ENCODE measurements at regions not wholly inside any gene's neighbourhood (a gene's known extent, or its start where the extent isn't known, plus 50 kb on each side); places are given as distances from the start of the nearest gene placed in this dataset.

- FAIRE-seq, result no peak
- DNase-seq (ENCODE audit: insufficient read length, low spot score), result no peak
- TF ChIP-seq POU2F2 (IDR thresholded peaks at IDR 0.05; ENCODE audit: low read depth, low read length), result no peak
- TF ChIP-seq PAX5 (IDR thresholded peaks at IDR 0.05; ENCODE audit: insufficient read depth, low read length, severe bottlenecking), result no peak
- no peak for TF ChIP-seq POLR2AphosphoS5 (IDR thresholded peaks at IDR 0.05; ENCODE audit: low read depth, low read length)
- no peak for TF ChIP-seq TAF1 (IDR thresholded peaks at IDR 0.05; ENCODE audit: low read depth, low read length)
- no peak for TF ChIP-seq SPI1 (IDR thresholded peaks at IDR 0.05; ENCODE audit: low read depth, low read length)
- TF ChIP-seq POLR2A (IDR thresholded peaks at IDR 0.05; ENCODE audit: low read depth, low read length), result no peak
Measured at GRCh38 chr18:71994273-71994672, 549.9 kb downstream of the CBLN2 start.

- no peak for FAIRE-seq
- TF ChIP-seq POLR2A (IDR thresholded peaks at IDR 0.05; ENCODE audit: low read depth, low read length) (no peak), POLR2AphosphoS5 (IDR thresholded peaks at IDR 0.05; ENCODE audit: low read depth, low read length) (no peak), POU2F2 (IDR thresholded peaks at IDR 0.05; ENCODE audit: low read depth, low read length) (no peak), TAF1 (IDR thresholded peaks at IDR 0.05; ENCODE audit: low read depth, low read length) (no peak), PAX5 (IDR thresholded peaks at IDR 0.05; ENCODE audit: insufficient read depth, low read length, severe bottlenecking) (no peak), SPI1 (IDR thresholded peaks at IDR 0.05; ENCODE audit: low read depth, low read length) (no peak)
- no peak for DNase-seq (ENCODE audit: insufficient read length, low spot score)
Measured at GRCh38 chr18:71989616-71990015, 554.5 kb downstream of the CBLN2 start.

- TF ChIP-seq POLR2AphosphoS5 (IDR thresholded peaks at IDR 0.05; ENCODE audit: low read depth, low read length) (no peak), TAF1 (IDR thresholded peaks at IDR 0.05; ENCODE audit: low read depth, low read length) (no peak), POU2F2 (IDR thresholded peaks at IDR 0.05; ENCODE audit: low read depth, low read length) (no peak), SPI1 (IDR thresholded peaks at IDR 0.05; ENCODE audit: low read depth, low read length) (no peak), PAX5 (IDR thresholded peaks at IDR 0.05; ENCODE audit: insufficient read depth, low read length, severe bottlenecking) (no peak), POLR2A (IDR thresholded peaks at IDR 0.05; ENCODE audit: low read depth, low read length) (no peak)
- no peak for FAIRE-seq
- no peak for DNase-seq (ENCODE audit: insufficient read length, low spot score)
Measured at GRCh38 chr18:71986351-71987050, 557.6 kb downstream of the CBLN2 start.

- FAIRE-seq, result no peak
Measured at GRCh38 chr18:71976744-71977143, 567.4 kb downstream of the CBLN2 start.

GRCh38 chr18:71966791-71967190, 577.4 kb downstream of the CBLN2 start:
- no peak for DNase-seq (ENCODE audit: insufficient read length, low spot score)
- no peak for TF ChIP-seq SPI1 (IDR thresholded peaks at IDR 0.05; ENCODE audit: low read depth, low read length)
- TF ChIP-seq POU2F2 (IDR thresholded peaks at IDR 0.05; ENCODE audit: low read depth, low read length), result no peak
- no peak for TF ChIP-seq POLR2AphosphoS5 (IDR thresholded peaks at IDR 0.05; ENCODE audit: low read depth, low read length)
- no peak for TF ChIP-seq PAX5 (IDR thresholded peaks at IDR 0.05; ENCODE audit: insufficient read depth, low read length, severe bottlenecking)
- TF ChIP-seq TAF1 (IDR thresholded peaks at IDR 0.05; ENCODE audit: low read depth, low read length), result no peak
- no peak for TF ChIP-seq POLR2A (IDR thresholded peaks at IDR 0.05; ENCODE audit: low read depth, low read length)
- FAIRE-seq, result no peak

More at GRCh38 chr18:71976744-71977143, 567.4 kb downstream of the CBLN2 start:
- no peak for DNase-seq (ENCODE audit: insufficient read length, low spot score)
- TF ChIP-seq TAF1 (IDR thresholded peaks at IDR 0.05; ENCODE audit: low read depth, low read length), result no peak
- no peak for TF ChIP-seq SPI1 (IDR thresholded peaks at IDR 0.05; ENCODE audit: low read depth, low read length)
- TF ChIP-seq PAX5 (IDR thresholded peaks at IDR 0.05; ENCODE audit: insufficient read depth, low read length, severe bottlenecking), result no peak
- no peak for TF ChIP-seq POLR2A (IDR thresholded peaks at IDR 0.05; ENCODE audit: low read depth, low read length)
- no peak for TF ChIP-seq POU2F2 (IDR thresholded peaks at IDR 0.05; ENCODE audit: low read depth, low read length)
- no peak for TF ChIP-seq POLR2AphosphoS5 (IDR thresholded peaks at IDR 0.05; ENCODE audit: low read depth, low read length)

GRCh38 chr18:71958605-71959004, 585.5 kb downstream of the CBLN2 start:
- TF ChIP-seq TAF1 (IDR thresholded peaks at IDR 0.05; ENCODE audit: low read depth, low read length) (no peak), PAX5 (IDR thresholded peaks at IDR 0.05; ENCODE audit: insufficient read depth, low read length, severe bottlenecking) (no peak), POLR2AphosphoS5 (IDR thresholded peaks at IDR 0.05; ENCODE audit: low read depth, low read length) (no peak), SPI1 (IDR thresholded peaks at IDR 0.05; ENCODE audit: low read depth, low read length) (no peak), POLR2A (IDR thresholded peaks at IDR 0.05; ENCODE audit: low read depth, low read length) (no peak), POU2F2 (IDR thresholded peaks at IDR 0.05; ENCODE audit: low read depth, low read length) (no peak)

GRCh38 chr18:71951001-71951400, 593.1 kb downstream of the CBLN2 start:
- no peak for DNase-seq (ENCODE audit: insufficient read length, low spot score)
- no peak for FAIRE-seq
- TF ChIP-seq PAX5 (IDR thresholded peaks at IDR 0.05; ENCODE audit: insufficient read depth, low read length, severe bottlenecking) (no peak), TAF1 (IDR thresholded peaks at IDR 0.05; ENCODE audit: low read depth, low read length) (no peak), POLR2AphosphoS5 (IDR thresholded peaks at IDR 0.05; ENCODE audit: low read depth, low read length) (no peak), POLR2A (IDR thresholded peaks at IDR 0.05; ENCODE audit: low read depth, low read length) (no peak), SPI1 (IDR thresholded peaks at IDR 0.05; ENCODE audit: low read depth, low read length) (no peak), POU2F2 (IDR thresholded peaks at IDR 0.05; ENCODE audit: low read depth, low read length) (no peak)

More at GRCh38 chr18:71958605-71959004, 585.5 kb downstream of the CBLN2 start:
- DNase-seq (ENCODE audit: insufficient read length, low spot score) (no peak), FAIRE-seq (no peak)

GRCh38 chr18:71942433-71942832, 601.7 kb downstream of the CBLN2 start:
- FAIRE-seq (no peak), DNase-seq (ENCODE audit: insufficient read length, low spot score) (no peak)
- TF ChIP-seq POLR2AphosphoS5 (IDR thresholded peaks at IDR 0.05; ENCODE audit: low read depth, low read length), result no peak
- TF ChIP-seq PAX5 (IDR thresholded peaks at IDR 0.05; ENCODE audit: insufficient read depth, low read length, severe bottlenecking), result no peak
- TF ChIP-seq POU2F2 (IDR thresholded peaks at IDR 0.05; ENCODE audit: low read depth, low read length), result no peak
- no peak for TF ChIP-seq TAF1 (IDR thresholded peaks at IDR 0.05; ENCODE audit: low read depth, low read length)
- no peak for TF ChIP-seq POLR2A (IDR thresholded peaks at IDR 0.05; ENCODE audit: low read depth, low read length)
- no peak for TF ChIP-seq SPI1 (IDR thresholded peaks at IDR 0.05; ENCODE audit: low read depth, low read length)

GRCh38 chr18:71939483-71939882, 604.7 kb downstream of the CBLN2 start:
- TF ChIP-seq POU2F2 (IDR thresholded peaks at IDR 0.05; ENCODE audit: low read depth, low read length), result no peak
- TF ChIP-seq SPI1 (IDR thresholded peaks at IDR 0.05; ENCODE audit: low read depth, low read length), result no peak
- TF ChIP-seq PAX5 (IDR thresholded peaks at IDR 0.05; ENCODE audit: insufficient read depth, low read length, severe bottlenecking), result no peak
- no peak for TF ChIP-seq POLR2A (IDR thresholded peaks at IDR 0.05; ENCODE audit: low read depth, low read length)
- no peak for TF ChIP-seq POLR2AphosphoS5 (IDR thresholded peaks at IDR 0.05; ENCODE audit: low read depth, low read length)
- TF ChIP-seq TAF1 (IDR thresholded peaks at IDR 0.05; ENCODE audit: low read depth, low read length), result no peak
- no peak for DNase-seq (ENCODE audit: insufficient read length, low spot score)
- no peak for FAIRE-seq

Data from GM12891 (cell line).